ENCODE measurements at regions not wholly inside any gene's neighbourhood (a gene's known extent, or its start where the extent isn't known, plus 50 kb on each side); places are given as distances from the start of the nearest gene placed in this dataset.

DNA sequence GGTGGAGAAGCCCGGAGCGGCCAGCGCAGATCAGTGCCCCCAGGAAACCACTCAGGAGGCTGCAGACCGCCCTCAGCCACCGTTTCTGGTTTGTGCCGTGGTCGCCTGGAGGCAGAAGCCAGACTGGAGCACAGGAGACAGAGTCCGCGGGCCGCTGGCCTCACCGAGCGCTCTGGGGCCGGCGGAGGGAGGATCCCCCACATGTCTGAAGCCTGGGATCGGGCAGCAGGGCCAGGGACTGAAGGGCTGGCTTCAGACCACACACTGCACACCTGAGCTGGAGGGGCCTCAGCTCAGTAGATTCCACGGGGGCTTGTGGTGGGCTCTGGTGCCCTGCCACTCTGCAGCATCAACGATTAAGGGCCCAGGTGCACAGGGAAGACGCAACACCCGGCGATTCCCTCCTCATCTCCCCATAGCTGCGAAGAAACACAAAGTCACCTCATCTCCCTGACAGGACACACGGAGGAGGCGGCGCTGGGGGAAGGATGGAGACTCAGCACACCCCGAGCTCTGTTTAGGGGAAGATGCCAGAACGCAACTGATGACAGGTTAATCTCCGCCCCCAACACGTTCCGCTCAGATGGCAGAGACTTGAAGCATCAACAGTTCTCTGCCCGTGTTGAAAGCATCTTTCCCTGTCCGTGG lies 408.1 kb downstream of the GALR1 start:
- no peak for DNase-seq (ENCODE audit: low spot score)
- Histone ChIP-seq H3K4me3 (no peak overlapping the region), H3K27ac (no peak overlapping the region), H3K9me3 (no peaks in the 10 kb centered on the region), H3K4me1 (ENCODE audit: control insufficient read depth in 1 of 2, low read depth in 2 of 2) (no peaks in the 10 kb centered on the region), H3K36me3 (no peaks in the 10 kb centered on the region), H3K27me3 (replicated peaks; ENCODE audit: insufficient read depth) (no peaks in the 10 kb centered on the region)
- TF ChIP-seq, protein P1, sequence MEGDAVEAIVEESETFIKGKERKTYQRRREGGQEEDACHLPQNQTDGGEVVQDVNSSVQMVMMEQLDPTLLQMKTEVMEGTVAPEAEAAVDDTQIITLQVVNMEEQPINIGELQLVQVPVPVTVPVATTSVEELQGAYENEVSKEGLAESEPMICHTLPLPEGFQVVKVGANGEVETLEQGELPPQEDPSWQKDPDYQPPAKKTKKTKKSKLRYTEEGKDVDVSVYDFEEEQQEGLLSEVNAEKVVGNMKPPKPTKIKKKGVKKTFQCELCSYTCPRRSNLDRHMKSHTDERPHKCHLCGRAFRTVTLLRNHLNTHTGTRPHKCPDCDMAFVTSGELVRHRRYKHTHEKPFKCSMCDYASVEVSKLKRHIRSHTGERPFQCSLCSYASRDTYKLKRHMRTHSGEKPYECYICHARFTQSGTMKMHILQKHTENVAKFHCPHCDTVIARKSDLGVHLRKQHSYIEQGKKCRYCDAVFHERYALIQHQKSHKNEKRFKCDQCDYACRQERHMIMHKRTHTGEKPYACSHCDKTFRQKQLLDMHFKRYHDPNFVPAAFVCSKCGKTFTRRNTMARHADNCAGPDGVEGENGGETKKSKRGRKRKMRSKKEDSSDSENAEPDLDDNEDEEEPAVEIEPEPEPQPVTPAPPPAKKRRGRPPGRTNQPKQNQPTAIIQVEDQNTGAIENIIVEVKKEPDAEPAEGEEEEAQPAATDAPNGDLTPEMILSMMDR (IDR thresholded peaks at IDR 0.05), result no peak
- ATAC-seq (ENCODE audit: insufficient number of reproducible peaks, low FRiP score, low read depth), result no peak

DNA sequence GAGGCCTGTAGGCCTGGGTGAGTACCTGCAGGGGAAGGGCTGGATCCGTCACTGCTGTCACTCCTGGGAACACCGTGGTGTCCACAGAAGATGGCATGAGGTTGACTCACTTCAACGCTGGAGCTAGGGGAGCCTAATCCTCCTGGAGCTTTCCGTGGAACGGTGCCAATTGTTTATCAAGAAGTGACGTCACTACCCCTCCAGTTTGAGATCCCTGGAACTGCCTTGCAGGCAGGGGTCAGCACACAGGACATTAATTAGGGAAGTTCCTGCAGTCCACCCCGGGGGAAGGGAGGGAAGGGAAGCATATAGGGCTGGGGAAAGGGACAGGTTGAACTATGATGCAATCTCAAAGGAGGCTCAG lies 408.6 kb downstream of the GALR1 start:
- no peaks in the 10 kb centered on the region for H3K4me1 ChIP-seq (ENCODE audit: control insufficient read depth in 1 of 2, low read depth in 2 of 2)
- H3K36me3 ChIP-seq, result no peaks in the 10 kb centered on the region
- ATAC-seq (ENCODE audit: insufficient number of reproducible peaks, low FRiP score, low read depth), result no peak
- no peaks in the 10 kb centered on the region for H3K27me3 ChIP-seq (replicated peaks; ENCODE audit: insufficient read depth)
- TF ChIP-seq, protein P1 (IDR thresholded peaks at IDR 0.05), result no peak
- H3K27ac ChIP-seq, result no peak overlapping the region
- no peak for DNase-seq (ENCODE audit: low spot score)
- H3K4me3 ChIP-seq, result no peak overlapping the region
- no peaks in the 10 kb centered on the region for H3K9me3 ChIP-seq

DNA sequence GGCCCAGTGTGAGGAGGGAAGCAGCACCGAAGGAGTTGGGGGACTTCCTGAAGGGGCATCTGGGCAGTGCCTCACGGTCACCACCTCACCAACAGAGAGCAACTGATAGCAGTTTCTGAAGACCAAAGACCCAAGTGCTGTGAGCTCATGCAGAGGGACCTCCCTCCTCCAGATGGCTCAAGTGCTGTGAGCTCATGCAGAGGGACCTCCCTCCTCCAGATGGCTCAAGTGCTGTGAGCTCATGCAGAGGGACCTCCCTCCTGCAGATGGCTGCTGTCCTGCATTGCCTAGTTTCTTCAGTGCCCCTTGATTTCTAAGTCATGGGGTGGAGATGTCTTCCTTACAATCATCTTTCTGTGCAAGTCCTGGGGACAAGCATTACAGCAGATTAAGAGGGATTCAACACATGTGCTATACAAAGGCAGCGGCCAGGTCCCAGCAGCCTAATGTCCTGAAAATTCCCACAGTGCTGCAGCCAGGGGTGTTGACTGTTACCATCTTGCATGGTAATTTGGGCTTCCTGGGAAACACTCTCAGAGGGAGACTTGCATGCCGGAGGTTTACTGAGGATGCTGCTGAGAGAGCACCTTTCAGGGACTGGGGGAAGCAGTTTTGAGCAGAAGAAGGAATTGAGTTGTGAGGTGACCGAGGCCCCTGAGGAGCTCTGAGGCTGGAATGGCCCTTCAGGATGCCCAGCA lies 409.3 kb downstream of the GALR1 start:
- ATAC-seq (ENCODE audit: insufficient number of reproducible peaks, low FRiP score, low read depth), result no peak

DNA sequence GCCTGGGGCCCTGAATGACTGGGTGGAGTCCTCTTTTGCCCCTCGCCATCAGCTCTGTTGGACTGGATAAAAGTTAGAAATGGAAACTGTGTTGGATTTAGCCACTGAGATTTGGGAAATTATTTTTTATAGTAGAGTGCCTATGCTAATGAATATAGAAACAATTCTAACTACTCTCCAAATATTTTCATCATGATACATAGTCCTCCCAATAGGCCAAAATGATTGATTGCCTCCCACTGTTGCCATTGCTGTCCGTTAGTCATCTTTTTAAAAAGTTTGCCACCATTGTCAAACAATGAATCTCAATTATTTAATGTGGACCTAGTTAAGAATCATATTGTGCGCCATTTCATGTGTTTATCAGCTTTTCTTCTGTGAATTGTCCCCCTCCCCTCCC lies 417.0 kb downstream of the GALR1 start:
- DNase-seq (ENCODE audit: low spot score), result no peak
- no peaks in the 10 kb centered on the region for H3K9me3 ChIP-seq
- no peak overlapping the region for H3K4me3 ChIP-seq
- TF ChIP-seq, protein P1 (IDR thresholded peaks at IDR 0.05), result no peak
- H3K36me3 ChIP-seq, result no peaks in the 10 kb centered on the region
- no peaks in the 10 kb centered on the region for H3K4me1 ChIP-seq (ENCODE audit: control insufficient read depth in 1 of 2, low read depth in 2 of 2)
- no peak for ATAC-seq (ENCODE audit: insufficient number of reproducible peaks, low FRiP score, low read depth)
- no peaks in the 10 kb centered on the region for H3K27me3 ChIP-seq (replicated peaks; ENCODE audit: insufficient read depth)
- no peak overlapping the region for H3K27ac ChIP-seq

More for the DNA sequence above, 409.3 kb downstream of the GALR1 start:
- no peaks in the 10 kb centered on the region for H3K4me1 ChIP-seq (ENCODE audit: control insufficient read depth in 1 of 2, low read depth in 2 of 2)
- H3K36me3 ChIP-seq, result no peaks in the 10 kb centered on the region
- TF ChIP-seq, protein P1 (IDR thresholded peaks at IDR 0.05), result no peak
- H3K27ac ChIP-seq, result no peak overlapping the region
- H3K4me3 ChIP-seq, result no peak overlapping the region
- H3K27me3 ChIP-seq (replicated peaks; ENCODE audit: insufficient read depth), result no peaks in the 10 kb centered on the region
- H3K9me3 ChIP-seq, result no peaks in the 10 kb centered on the region
- no peak for DNase-seq (ENCODE audit: low spot score)

DNA sequence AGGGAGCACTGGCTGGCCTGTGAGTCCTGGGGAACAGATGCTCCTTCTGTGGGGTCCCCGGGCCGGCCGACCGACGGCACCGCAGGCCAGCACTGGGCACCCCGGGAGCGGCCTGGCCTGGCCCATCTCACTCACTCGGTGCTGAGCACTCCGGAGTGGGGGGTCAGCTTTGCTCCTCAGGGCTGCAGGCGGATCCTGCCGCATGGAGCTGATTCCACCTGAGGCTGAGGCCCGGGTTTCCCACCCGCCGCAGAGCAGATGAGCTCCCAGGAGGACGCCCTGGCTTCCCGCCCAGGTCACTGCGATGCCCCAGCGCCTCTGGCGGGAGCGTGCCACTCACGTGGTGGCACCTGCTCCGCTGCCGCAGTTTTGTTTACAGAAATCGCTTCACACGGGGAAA lies 418.6 kb downstream of the GALR1 start:
- H3K27ac ChIP-seq, result no peak overlapping the region
- no peaks in the 10 kb centered on the region for H3K36me3 ChIP-seq
- ATAC-seq (ENCODE audit: insufficient number of reproducible peaks, low FRiP score, low read depth) (no peak), DNase-seq (ENCODE audit: low spot score) (no peak)
- no peaks in the 10 kb centered on the region for H3K9me3 ChIP-seq
- H3K27me3 ChIP-seq (replicated peaks; ENCODE audit: insufficient read depth), result no peaks in the 10 kb centered on the region
- TF ChIP-seq, protein P1 (IDR thresholded peaks at IDR 0.05), result no peak
- no peak overlapping the region for H3K4me3 ChIP-seq
- H3K4me1 ChIP-seq (ENCODE audit: control insufficient read depth in 1 of 2, low read depth in 2 of 2), result no peaks in the 10 kb centered on the region
